Suppressor macrophage treated with lipopolysaccharide for 1 hour (primary cell): ENCODE measurements at regions not wholly inside any gene's neighbourhood (a gene's known extent, or its start where the extent isn't known, plus 50 kb on each side); places are given as distances from the start of the nearest gene placed in this dataset.
"Not testable (repeated sequence)": the region's sequence is repeated elsewhere in the genome, so short reads cannot be mapped to it uniquely, and the experiment has no call there.

Experiments
- DNase-seq, 3 donors: peaks; one replicate each; pipeline ENCODE4 v3.0.0-alpha.2; 2020 to 2022

GRCh38 chr20:24418731-24419130, 50.7 kb upstream of the SYNDIG1 start:
- no peak for DNase-seq

GRCh38 chr20:24417485-24417884, 51.9 kb upstream of the SYNDIG1 start:
- DNase-seq: no peak

GRCh38 chr20:24415444-24415843, 54.0 kb upstream of the SYNDIG1 start:
- not testable (repeated sequence) for DNase-seq

GRCh38 chr20:24411834-24412216, 57.6 kb upstream of the SYNDIG1 start:
- no peak for DNase-seq

- DNase-seq: no peak
These were observed 58.2 kb upstream of the SYNDIG1 start for GRCh38 chr20:24411003-24411833.

- DNase-seq: no peak
These were observed 62.3 kb upstream of the SYNDIG1 start for GRCh38 chr20:24407151-24407550.

GRCh38 chr20:24406750-24407149, 62.7 kb upstream of the SYNDIG1 start:
- DNase-seq: no peak

- no peak for DNase-seq
These were observed 63.2 kb upstream of the SYNDIG1 start for GRCh38 chr20:24406251-24406650.

- DNase-seq: no peak
These were observed 63.6 kb upstream of the SYNDIG1 start for GRCh38 chr20:24405810-24406209.

- DNase-seq: no peak
These were observed 66.0 kb upstream of the SYNDIG1 start for GRCh38 chr20:24403406-24403805.

GRCh38 chr20:24402188-24402587, 67.2 kb upstream of the SYNDIG1 start:
- DNase-seq: no peak

- DNase-seq: no peak
These were observed 74.3 kb upstream of the SYNDIG1 start for GRCh38 chr20:24395151-24395550.

- DNase-seq: no peak
These were observed 75.5 kb upstream of the SYNDIG1 start for GRCh38 chr20:24393903-24394302.

- DNase-seq: no peak
These were observed 76.8 kb upstream of the SYNDIG1 start for GRCh38 chr20:24392612-24393011.

GRCh38 chr20:24389686-24390085, 79.7 kb upstream of the SYNDIG1 start:
- peak; percentile 47 to 62 (median 57) for DNase-seq

- no peak for DNase-seq
These were observed 80.5 kb upstream of the SYNDIG1 start for GRCh38 chr20:24388828-24389380.

GRCh38 chr20:24385547-24385946, 83.9 kb upstream of the SYNDIG1 start:
- no peak for DNase-seq

- no peak for DNase-seq
These were observed 84.6 kb upstream of the SYNDIG1 start for GRCh38 chr20:24384865-24385264.

GRCh38 chr20:24382743-24383142, 86.7 kb upstream of the SYNDIG1 start:
- no peak for DNase-seq

- DNase-seq: no peak
These were observed 87.1 kb upstream of the SYNDIG1 start for GRCh38 chr20:24382331-24382730.

GRCh38 chr20:24381886-24382285, 87.5 kb upstream of the SYNDIG1 start:
- no peak for DNase-seq

GRCh38 chr20:24379484-24379927, 89.9 kb upstream of the SYNDIG1 start:
- no peak for DNase-seq

- no peak for DNase-seq
These were observed 90.6 kb upstream of the SYNDIG1 start for GRCh38 chr20:24378661-24379483.
